Parathyroid adenoma (tissue), 2 donors: ENCODE measurements at regions not wholly inside any gene's neighbourhood (a gene's known extent, or its start where the extent isn't known, plus 50 kb on each side); places are given as distances from the start of the nearest gene placed in this dataset.

Experiments
- H2AFZ ChIP-seq: fragments of 300-600 bp; sonication (generic); one replicate; pipeline ENCODE4 v1.7.0; 2017; ENCODE audit warnings: antibody characterized with exemption, mild to moderate bottlenecking
- H3K27ac ChIP-seq: fragments of 300-600 bp; sonication (generic); one replicate; pipeline ENCODE4 v1.7.0; 2017
- H3K27me3 ChIP-seq: fragments of 300-600 bp; sonication (generic); one replicate; pipeline ENCODE4 v1.7.0; 2017; ENCODE audit warnings: low read length; ENCODE audit not compliant: control insufficient read depth, insufficient read depth
- H3K36me3 ChIP-seq: fragments of 300-600 bp; sonication (generic); one replicate; pipeline ENCODE4 v1.7.0; 2017; ENCODE audit warnings: low read length; ENCODE audit not compliant: control insufficient read depth, insufficient read depth
- H3K4me1 ChIP-seq: fragments of 300-600 bp; sonication (generic); one replicate; pipeline ENCODE4 v1.7.0; 2017; ENCODE audit warnings: control low read depth
- H3K4me2 ChIP-seq: fragments of 300-600 bp; sonication (generic); one replicate; pipeline ENCODE4 v1.7.0; 2017; ENCODE audit warnings: low read length
- H3K4me3 ChIP-seq: fragments of 300-600 bp; sonication (generic); one replicate; pipeline ENCODE4 v1.7.0; 2017; ENCODE audit warnings: low read depth, low read length
- H3K79me2 ChIP-seq: fragments of 300-600 bp; sonication (generic); one replicate; pipeline ENCODE4 v1.7.0; 2017; ENCODE audit warnings: control low read depth
- H3K9ac ChIP-seq: fragments of 300-600 bp; sonication (generic); one replicate; pipeline ENCODE4 v1.7.0; 2017; ENCODE audit warnings: mild to moderate bottlenecking
- H3K9me3 ChIP-seq: fragments of 300-600 bp; sonication (generic); one replicate; pipeline ENCODE4 v1.7.0; 2017; ENCODE audit warnings: low read length; ENCODE audit not compliant: control insufficient read depth
- TF ChIP-seq, protein P1 (sequence below): fragments of 300-600 bp; sonication (generic); IDR thresholded peaks from one replicate; pipeline ENCODE4 v1.7.0; 2017; ENCODE audit warnings: antibody characterized with exemption, mild to moderate bottlenecking
- donor health status: primary hyperparathyroidism.

- Histone ChIP-seq H3K27me3 (no peaks in the 10 kb centered on the region), H3K4me3 (no peak overlapping the region), H3K36me3 (no peaks in the 10 kb centered on the region), H3K27ac (no peak overlapping the region), H3K9ac (no peak overlapping the region), H3K79me2 (no peaks in the 10 kb centered on the region), H3K4me2 (no peak overlapping the region), H3K9me3 (no peaks in the 10 kb centered on the region), H2AFZ (no peak overlapping the region), H3K4me1 (no peaks in the 10 kb centered on the region)
- TF ChIP-seq, protein P1, sequence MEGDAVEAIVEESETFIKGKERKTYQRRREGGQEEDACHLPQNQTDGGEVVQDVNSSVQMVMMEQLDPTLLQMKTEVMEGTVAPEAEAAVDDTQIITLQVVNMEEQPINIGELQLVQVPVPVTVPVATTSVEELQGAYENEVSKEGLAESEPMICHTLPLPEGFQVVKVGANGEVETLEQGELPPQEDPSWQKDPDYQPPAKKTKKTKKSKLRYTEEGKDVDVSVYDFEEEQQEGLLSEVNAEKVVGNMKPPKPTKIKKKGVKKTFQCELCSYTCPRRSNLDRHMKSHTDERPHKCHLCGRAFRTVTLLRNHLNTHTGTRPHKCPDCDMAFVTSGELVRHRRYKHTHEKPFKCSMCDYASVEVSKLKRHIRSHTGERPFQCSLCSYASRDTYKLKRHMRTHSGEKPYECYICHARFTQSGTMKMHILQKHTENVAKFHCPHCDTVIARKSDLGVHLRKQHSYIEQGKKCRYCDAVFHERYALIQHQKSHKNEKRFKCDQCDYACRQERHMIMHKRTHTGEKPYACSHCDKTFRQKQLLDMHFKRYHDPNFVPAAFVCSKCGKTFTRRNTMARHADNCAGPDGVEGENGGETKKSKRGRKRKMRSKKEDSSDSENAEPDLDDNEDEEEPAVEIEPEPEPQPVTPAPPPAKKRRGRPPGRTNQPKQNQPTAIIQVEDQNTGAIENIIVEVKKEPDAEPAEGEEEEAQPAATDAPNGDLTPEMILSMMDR, result no peak
Measured at GRCh38 chr18:30533716-30534115, 508.8 kb downstream of the DSC3 start.

DNA sequence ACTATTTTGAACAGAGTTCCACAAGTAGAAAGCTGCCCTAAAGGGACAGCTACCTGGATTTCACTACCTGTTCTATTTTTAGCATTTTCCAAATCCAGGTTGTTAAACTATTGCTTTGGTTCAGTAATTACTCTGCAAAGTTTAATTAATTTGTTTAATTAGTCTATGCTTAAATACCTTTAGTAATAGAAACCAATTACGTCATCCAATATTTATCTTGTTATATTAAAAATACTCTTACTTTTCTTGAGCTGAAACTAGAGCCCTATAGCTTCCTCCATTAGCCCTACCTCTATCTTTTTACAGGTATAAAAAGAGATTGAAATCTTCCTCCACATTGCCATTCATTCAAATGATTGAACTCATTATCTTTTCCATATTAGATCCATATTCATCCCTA lies 514.6 kb downstream of the DSC3 start:
- Histone ChIP-seq H3K9ac (no peak overlapping the region), H3K79me2 (no peaks in the 10 kb centered on the region), H3K4me3 (no peak overlapping the region), H3K4me2 (no peak overlapping the region), H3K9me3 (no peaks in the 10 kb centered on the region), H3K4me1 (no peaks in the 10 kb centered on the region), H3K27ac (no peak overlapping the region), H2AFZ (no peak overlapping the region), H3K36me3 (no peaks in the 10 kb centered on the region), H3K27me3 (no peaks in the 10 kb centered on the region)
- TF ChIP-seq, protein P1, result no peak

DNA sequence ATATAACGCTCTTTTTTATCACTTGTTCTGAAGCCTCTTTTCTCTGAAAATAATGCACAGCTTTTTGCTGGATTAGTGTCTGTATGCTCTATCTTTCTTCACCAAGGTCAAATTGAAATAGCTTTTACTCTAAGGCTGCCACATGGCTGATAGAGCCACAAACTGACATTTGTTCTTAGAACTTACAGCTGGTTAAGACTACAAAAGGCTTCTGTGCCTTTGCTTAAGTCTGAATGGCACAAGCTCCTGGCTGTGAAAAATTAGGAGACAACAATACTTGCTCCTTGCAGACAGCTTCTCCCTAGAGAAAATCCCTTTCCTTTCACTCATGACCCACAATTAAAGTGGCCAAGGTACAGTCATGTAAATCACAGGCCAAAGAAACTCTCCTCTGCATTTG lies 515.3 kb downstream of the DSC3 start:
- H3K9me3 ChIP-seq, result no peaks in the 10 kb centered on the region
- no peak overlapping the region for H2AFZ ChIP-seq
- TF ChIP-seq, protein P1, result no peak

GRCh38 chr18:30522288-30522929 lies 520.1 kb downstream of the DSC3 start:
- H3K9me3 ChIP-seq, result no peaks in the 10 kb centered on the region
- TF ChIP-seq, protein P1, result no peak
- H3K27me3 ChIP-seq, result no peaks in the 10 kb centered on the region
- H3K36me3 ChIP-seq, result no peaks in the 10 kb centered on the region
- H3K4me3 ChIP-seq, result no peak overlapping the region
- H3K27ac ChIP-seq, result no peak overlapping the region
- no peaks in the 10 kb centered on the region for H3K4me1 ChIP-seq
- H3K4me2 ChIP-seq, result no peak overlapping the region
- no peak overlapping the region for H2AFZ ChIP-seq
- H3K9ac ChIP-seq, result no peak overlapping the region
- no peaks in the 10 kb centered on the region for H3K79me2 ChIP-seq

More for the DNA sequence above, 515.3 kb downstream of the DSC3 start:
- Histone ChIP-seq H3K36me3 (no peaks in the 10 kb centered on the region), H3K27ac (no peak overlapping the region), H3K27me3 (no peaks in the 10 kb centered on the region), H3K79me2 (no peaks in the 10 kb centered on the region), H3K4me3 (no peak overlapping the region), H3K9ac (no peak overlapping the region), H3K4me2 (no peak overlapping the region), H3K4me1 (no peaks in the 10 kb centered on the region)

DNA sequence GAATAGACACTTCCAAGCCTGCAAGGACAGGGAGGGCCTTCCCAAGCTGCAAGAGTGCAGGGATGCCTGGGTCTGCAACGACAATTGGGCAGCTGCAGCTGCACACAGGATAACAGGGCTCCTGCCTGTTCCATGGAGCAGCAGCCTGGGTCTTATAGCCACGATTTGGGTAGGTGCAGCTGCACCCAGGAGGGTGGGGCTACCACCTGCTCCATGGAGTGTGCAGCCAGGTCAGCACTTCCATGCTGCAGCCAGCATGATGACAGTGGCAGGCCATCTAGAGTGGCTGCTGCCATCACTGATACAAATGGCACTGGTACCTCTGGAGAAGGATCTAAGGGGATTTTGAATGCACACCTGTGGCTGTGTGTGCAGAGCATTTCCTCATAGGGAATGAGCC lies 528.5 kb downstream of the DSC3 start:
- no peak overlapping the region for H3K27ac ChIP-seq
- H3K36me3 ChIP-seq, result no peaks in the 10 kb centered on the region
- no peaks in the 10 kb centered on the region for H3K27me3 ChIP-seq
- H3K4me1 ChIP-seq, result no peaks in the 10 kb centered on the region
- H3K79me2 ChIP-seq, result no peaks in the 10 kb centered on the region
- H3K9ac ChIP-seq, result no peak overlapping the region
- TF ChIP-seq, protein P1, result no peak
- H3K4me2 ChIP-seq, result no peak overlapping the region
- H3K9me3 ChIP-seq, result no peaks in the 10 kb centered on the region
- H3K4me3 ChIP-seq, result no peak overlapping the region
- no peak overlapping the region for H2AFZ ChIP-seq
